COR-L47 (cell line): ENCODE measurements at regions not wholly inside any gene's neighbourhood (a gene's known extent, or its start where the extent isn't known, plus 50 kb on each side); places are given as distances from the start of the nearest gene placed in this dataset.

Experiments
- DNase-seq: peaks from one replicate; lab custom pipeline; 2025; lab: John Stamatoyannopoulos, UW

DNA sequence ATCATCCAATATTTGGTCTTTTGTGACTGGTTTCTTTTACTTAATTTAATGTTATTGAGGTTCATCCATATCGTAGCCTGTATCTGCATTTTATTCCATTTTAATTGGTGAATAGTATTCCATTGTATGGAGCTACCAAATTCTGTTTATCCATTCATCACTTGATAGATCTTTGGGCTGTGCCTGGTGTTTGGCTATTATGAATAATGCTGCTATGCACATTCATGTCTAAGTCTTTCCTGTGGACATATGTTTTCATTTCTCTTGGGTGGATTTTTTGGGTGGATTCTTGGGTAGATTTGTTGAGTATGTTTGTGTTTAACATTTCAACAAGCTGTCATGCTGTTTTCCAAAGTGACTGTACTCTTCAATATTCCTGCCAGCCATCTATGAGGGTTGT is 52.5 kb upstream of the NEDD4L start:
- no peak for DNase-seq

DNA sequence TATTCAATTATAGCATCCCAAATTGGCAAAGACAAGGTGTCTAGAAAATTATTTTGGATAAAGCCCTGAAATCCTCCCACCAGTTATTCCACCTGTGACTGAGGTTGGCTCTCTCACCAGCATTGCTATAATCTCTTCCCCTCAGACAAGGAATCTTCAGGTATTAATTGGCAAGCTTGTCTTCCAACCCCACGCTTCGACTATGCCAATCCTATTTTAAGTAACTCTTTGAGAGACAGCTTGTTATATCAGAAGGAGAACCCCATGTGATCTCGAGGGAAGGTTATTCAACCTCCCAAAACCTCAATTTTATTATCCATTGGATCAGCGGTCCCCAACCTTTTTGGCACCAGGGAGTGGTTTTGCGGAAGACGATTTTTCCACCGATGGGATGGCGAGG is 54.5 kb upstream of the NEDD4L start:
- no peak for DNase-seq

DNA sequence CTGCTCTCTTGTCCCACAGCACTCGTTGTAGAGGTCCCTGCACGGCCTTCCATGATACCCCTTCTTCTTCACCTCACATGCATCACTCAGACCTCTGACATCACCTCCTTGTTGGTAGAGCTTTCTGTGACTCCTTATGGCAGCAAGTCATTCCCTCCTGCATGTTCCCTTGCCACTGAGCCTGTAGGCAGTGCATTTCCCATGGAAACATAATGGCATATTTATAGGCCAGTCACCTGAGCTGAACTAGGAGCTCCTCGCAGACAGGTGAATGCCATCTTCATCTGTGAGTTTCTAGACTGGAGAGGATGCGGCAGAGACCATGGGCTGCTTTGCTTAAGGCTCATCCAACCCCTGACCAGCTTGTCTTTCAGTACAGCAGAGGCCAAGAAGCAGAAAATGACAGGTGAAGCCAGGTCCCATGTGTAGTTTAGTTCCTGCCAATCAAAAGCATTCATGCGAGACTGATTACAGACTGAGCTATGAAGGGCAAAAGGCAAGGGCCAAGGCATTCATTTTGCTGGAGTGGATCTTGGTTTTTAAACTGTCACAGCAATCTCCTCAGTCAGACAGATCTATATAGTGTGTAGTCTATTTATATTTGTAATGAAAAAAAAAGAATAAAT is 59.4 kb upstream of the NEDD4L start:
- no peak for DNase-seq

DNA sequence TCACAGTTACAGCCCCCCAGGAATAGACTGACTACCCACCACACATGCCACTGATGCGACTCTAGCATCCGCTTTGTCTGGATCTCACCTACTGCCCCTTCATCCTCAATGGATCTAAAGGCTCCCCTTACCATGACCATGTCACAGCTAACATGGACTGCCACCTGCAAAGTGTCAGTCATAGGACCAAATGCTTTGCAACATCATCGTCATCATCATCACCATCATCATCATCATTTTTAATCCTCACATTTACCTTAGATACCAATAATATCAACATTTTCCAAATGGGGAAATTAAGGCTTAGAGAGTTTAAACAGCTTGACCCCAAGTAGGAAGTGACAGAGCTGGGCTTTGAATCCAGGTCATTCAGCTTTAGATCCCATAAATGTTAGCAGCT is 60.1 kb upstream of the NEDD4L start:
- no peak for DNase-seq

DNA sequence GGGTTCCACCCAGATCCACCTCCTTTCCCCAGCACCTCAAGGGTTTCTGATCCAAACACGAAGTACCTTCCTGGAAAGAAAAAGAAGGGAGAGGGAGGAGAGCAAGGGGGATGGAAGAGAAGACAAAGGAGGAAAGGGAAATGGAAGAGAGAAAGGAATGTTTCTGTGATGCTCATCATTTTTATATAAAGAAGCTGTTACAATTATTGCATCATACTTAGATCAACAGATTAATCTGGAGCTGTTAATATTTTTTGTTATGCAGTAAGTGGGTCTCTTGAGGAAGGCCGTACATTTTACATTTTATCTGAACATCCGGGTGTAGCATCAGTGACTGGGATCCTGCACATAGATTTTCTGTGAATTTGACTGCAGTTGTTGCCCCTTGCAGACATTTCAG is 60.6 kb upstream of the NEDD4L start:
- DNase-seq = no peak

DNA sequence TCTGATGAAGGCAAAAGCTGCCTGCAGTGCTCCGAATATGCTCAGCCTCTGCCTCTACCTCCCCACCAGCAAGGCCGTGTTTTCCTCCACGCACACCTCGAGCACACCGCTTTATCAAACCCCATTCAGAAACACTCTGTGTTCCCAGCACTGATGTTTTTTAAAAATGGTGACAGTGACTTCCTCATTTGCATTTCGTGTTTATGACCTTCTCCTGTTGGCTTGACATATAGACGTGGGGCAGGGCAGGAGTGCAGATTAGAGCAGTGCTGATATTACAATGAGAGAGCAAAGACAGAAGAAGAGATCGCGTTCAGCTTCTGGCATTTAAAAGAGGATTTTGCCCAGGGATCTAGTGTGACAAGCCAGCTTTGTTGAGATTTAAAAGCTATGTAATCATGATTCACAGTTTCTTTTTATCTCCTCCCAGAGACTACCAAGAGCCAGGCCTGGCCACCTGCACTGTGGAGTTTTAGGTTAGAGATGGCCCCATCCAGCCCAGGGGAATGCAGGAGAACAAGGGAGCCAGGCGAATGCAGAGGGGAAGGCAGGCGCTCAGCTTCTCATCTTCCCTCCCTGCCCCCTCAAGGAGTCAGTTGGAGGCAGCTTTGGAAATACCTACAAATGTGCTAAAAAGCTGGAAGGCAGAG is 61.5 kb upstream of the NEDD4L start:
- no peak for DNase-seq

DNA sequence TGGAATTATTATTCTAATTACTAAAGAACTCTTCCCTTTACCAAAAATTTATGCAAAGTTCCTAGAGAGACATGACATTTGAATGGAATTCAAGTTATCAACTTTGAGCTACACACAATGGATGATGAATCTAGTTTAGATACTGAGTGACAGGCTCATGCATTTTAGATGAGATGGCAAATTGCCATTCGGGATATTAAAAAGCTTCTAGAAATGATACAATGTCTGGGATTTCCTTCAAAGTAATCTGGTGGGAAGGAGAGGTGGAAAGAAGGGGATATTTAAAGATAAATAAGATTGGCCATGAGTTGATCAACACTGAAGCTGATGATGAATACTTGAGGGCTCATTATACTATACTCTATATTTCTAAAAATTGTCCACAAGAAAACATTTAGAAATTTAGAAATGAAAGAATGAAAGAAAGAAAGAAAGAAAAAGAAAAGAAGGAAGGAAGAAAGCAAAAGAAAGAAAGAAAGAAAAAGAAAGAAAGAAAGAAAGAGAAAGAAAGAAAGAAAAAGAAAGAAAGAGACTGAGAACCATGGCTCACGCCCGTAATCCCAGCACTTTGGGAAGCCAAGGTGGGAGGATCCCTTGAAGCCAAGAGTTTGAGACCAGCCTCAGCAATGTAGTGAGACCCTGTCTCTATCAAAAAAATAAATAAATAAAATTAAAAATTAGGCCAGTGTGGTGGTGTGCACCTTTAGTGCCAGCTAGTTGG is 62.6 kb upstream of the NEDD4L start:
- no peak for DNase-seq

DNA sequence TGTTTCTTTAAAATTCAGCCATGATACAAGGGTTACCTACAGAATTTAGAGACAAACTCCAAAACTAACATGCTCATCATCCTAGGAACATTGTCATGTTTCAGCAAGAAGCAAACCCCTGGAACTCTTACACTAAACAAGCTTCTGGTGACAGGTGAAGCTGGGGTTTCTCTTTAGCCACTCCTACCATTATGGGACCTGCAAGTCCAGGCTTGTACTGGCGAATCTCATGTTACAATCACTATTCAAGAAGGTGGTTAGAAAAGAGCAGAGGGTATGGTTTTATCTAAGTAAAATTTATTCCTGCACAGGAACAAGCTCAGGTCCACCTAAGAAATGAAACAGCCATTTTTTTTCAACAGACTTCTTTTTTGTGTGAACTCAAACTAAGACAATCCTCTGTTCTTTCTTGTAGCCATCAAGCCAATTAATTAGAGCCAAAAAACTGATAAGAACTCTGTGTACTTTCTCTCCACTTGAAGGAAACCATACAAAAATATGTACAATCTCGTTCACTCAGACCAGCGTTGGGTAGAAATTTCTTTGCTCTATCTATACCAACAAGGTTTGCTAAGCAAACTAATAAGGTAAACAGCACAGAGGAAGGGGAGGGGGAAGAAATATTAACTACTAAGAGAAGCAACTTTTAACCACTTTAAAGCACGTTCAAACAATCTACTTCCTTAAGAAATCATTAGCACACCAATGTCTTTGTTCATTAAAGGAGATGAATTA is 63.3 kb upstream of the NEDD4L start:
- DNase-seq = peak; percentile 79

DNA sequence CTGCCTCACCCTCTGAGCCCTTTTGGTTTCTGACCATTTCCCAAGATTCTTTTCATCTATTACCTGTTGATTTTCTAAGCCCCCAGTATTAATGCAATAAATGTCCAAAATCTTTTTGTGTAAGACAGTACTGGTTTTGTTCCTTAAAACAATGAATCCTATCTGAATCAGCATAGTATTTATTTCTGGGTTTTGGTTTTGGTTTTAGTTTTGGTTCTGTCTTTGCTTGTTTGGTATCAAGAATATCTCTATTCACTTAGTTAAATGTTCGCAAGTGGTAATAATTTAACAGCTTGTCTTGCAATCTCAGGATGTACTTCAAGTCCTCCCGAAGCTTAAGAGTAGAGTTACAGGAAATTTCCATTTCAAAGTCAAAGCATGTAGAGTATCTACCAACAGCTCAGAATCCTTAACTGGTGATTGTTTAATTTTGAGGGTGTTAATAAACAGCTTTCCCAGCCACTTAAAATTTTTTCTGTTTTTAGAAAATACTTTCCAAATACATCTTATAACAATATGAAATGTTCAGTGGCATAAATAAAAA is 67.7 kb upstream of the NEDD4L start:
- no peak for DNase-seq

DNA sequence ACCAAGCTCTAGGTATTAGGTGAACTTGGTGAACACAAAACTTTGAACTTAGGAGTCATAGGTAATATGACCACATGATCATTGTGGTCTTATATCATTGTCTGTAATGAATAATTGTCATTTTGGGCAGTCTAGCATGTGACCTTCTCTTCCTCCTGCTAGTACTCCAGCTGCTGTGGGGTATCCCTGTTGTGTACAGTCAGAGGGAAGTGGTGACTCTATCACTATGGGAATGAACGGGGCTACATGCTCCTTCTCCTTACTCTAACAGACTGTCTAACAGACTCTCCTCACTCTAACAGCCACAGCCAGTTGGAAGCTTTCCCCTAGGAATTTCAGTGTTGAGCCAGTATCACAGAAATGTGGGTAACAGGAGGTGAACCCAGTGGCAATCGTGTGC is 68.2 kb upstream of the NEDD4L start:
- DNase-seq = no peak

DNA sequence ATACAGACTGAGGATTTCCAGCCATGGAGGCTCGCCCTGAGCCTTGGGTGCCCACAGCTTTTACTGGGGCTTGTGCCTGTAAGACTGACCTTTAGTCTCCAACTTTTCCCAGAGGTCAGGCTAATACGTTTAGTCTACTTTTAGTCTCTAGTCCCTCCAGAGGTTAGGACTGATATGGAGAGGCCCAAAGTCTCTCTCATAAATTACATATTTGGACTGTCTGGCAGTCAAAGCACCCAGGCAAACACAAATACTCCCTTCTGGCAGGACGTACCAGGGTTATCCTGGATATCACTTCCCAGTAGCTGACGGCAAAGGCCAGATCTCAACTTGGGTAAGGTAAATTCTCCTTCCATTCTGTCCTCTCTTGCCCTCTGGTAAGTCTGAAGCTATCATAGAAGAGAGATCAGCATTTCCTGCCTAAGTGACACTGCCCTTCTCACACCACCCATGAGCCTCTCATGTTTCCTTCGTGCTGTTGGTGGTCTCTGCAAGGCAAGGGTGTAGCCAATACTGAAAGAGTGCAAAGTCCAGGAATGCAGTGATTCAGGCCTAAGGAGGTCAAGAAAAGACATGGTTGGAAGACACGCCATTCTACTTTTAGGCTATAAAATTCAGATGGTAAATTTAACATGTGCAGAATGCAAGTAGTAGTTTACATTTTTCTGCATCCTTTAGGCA is 69.3 kb upstream of the NEDD4L start:
- DNase-seq = no peak

DNA sequence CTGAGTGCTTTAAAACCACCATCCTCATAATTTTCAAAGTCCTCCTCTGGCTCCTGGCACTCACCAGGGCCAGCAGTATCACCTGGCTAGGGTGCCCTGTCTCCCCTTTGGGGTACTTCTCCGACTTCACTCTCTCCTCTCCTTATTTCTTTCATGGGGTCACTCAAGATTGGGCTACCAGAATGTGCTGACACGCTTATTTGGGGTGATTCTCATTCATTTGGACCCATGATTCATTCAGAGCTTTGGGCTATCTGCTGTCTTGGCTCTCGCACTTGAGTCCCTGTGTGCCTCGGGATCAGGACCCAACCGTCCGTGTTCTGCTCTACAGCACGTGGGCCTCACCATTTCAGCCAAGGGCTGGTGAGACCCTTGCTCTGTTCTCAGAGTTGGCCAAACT is 70.1 kb upstream of the NEDD4L start:
- no peak for DNase-seq

DNA sequence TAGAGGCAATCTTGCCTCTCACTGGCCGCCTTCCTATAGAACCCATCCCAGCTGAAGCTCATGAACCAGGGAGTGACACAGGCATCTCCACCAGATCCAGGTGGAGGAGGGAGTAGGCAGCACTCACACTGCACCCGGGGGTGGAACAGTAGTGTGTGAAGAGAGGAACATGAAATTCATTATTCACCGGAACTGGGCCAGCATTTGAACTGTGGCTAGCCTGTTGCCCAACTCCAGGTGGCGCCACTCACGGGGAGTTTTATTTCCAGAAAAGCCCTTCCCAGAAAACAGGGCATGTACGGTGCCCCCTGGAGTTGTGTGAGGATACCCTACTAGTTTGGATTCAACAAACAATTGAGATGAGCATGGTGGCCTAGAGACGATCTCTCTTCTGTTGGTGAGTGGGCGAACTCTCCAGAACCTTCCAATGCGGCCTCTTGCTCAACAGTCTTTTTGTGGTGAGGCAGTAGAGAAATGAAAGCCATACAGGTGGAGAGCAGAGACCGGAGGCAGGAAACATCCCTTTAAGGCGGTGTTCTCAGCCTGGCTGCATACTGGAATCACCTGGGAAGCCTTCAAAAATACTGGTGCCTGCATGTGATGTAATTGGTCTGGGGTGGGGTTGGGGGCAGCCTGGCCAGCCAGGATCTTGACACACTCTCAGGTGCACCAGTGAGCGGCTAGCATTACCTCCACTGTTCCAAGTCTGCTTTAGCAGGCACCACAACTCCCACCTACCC is 73.5 kb upstream of the NEDD4L start:
- peak; percentile 17 for DNase-seq

DNA sequence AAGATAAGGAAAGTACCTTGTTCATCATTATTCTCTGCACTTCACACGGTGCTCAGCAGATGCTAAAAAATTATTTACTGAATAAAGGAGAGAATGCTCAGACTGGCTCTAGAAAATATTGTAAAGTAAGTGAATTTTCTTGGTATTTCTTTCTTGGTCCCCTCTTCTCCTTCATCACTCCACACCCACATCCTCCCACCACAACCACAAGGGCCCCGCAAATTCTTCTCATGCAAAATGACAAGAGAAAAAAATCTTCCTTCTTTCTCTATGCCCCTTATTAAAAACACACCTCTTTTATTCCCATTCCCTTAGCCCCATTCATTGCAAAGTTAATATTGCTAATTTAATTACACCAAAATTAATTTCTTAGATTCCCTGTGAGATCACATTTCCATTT is 74.2 kb upstream of the NEDD4L start:
- no peak for DNase-seq

DNA sequence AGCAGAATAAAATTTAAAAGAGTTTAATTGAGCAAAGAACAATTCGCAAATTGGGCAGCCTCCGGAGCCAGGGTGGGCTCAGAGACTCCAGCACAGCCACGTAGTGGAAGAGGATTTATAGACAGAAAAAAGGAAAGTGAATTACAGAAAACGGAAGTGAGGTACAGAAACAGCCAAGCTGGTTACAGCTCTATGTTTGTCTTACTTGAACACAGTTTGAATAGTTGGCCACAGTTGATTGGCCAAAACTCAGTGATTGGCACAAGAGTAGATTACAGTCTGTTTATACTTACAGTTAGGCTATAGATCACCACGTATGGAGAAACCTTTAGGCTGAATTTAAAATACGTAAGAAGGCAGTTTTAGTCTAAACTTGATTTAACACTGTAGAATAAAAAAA is 78.8 kb upstream of the NEDD4L start:
- no peak for DNase-seq

DNA sequence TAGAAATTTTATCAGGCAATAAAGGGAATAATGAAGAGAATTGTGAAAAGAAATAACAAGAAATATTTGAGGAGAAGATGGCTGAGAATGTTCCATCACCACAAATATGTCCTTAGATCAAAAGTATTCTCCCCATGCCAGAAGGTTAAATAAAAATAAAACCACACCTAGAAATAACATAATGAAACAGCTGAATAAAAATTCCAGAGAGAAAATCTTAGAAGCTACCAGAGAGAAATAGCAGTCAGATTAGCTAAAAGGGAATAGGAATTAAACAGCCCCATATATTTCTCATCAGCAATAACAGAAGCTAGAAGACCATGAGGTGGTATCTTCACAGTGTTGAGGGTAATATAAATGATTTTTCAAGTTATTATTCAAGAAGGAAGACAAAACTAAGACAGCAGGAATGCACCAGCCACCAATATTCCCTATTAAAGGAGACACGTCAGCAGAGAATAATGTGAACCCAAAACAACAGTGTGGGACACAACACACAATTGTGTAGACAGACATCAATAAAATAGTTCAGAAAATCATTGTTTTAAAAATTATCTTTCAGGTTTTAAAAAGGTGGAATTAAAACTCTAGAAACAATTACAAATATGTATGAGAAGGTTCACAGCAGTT is 82.0 kb upstream of the NEDD4L start:
- no peak for DNase-seq

DNA sequence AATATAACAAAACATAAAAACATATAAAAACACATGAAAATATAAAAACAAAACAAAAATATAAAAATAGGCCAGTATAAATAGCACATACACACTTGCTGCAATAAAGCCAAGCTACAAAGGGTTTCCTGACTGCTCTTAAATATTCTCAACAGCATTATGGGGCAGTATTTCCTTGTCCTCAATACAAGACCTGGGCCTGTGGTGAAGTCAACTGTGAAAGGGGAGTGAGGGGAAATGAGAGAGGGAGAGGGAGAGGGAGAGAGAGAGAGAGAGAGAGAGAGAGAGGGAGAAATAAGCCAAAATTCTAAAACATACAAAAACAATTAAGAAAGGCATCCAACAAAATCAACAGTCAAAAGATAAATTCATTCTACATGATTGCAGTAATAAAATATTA is 82.6 kb upstream of the NEDD4L start:
- no peak for DNase-seq

DNA sequence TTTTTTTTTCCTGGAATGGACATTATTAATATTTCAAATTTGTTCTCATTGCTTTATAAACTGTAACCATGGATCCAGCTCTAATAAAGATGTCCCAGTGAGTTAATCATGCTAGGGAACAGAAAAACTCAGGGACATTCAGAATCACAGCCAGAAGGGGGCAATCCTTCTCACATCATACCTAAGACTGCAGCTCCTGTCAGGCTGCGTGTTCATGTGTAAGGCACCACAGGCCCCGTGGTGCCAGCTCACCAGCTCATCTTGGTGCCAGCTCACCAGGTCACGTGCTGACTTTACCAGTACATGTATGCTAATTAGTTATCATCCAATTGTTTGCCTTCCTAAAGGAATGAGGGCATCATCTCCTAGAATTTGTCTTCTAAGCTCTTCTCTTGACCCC is 84.7 kb upstream of the NEDD4L start:
- DNase-seq = peak; percentile 20

DNA sequence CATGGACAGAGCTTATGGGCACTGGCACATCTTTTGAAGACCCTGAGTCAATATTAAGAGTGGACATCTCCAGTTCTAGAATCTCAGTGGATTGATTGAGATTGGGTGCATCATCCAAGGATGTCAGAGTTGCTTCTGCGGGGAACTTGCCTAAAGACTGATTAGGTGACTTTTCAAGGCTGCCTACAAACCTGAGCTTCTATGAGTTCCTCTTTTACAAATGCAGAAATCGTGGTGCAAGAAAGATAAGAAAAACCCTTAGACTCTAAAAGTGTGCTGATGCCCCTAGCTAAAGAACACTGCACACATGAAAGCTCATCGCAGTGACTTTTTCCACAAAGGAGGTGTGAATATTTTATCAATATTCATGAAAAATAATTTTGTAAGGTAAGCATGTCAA is 86.8 kb upstream of the NEDD4L start:
- no peak for DNase-seq

DNA sequence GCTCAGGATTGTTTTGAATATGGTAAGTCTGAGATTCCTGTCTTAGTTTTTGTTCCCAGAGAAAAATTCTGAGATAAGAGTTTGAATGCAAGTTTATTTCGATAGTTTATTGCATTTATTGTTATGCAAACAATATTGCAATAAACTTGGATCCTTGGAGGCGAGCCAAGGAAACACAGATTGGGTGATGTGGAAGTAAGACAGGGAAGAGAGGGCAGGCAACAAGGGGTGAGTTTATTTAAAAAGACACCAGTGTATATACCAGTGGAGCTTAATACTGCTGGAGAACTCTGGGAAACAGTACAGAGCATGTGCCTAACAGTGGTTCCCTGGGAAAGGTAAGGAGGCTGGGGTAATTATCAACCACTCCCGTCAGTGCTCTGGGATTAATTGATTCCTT is 87.5 kb upstream of the NEDD4L start:
- DNase-seq = no peak

DNA sequence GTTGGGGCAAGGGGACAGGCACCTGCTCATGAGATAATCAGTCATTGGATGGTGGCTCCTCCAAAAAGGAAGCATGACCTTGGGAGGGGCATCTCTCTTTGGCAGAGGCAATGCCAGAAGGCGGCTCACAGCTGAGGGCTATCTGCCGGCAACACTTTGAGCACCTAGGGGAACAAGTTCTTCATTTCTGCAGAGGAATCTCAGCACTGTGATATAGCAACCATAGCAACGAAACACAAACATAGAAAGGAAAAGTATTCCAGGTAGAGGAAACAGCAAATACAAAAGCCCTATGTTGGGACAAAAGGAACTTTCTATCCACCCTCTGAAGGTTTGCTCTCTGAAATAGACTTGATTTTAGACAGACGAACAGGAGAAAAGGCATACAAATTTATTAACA is 89.1 kb upstream of the NEDD4L start:
- DNase-seq = no peak
